GM11168 (cell line): ENCODE measurements at regions not wholly inside any gene's neighbourhood (a gene's known extent, or its start where the extent isn't known, plus 50 kb on each side); places are given as distances from the start of the nearest gene placed in this dataset.

ENCODE experiments used
- in situ Hi-C: fragments of 300-500 bp; cut with MboI; formaldehyde crosslinking; loops from one replicate; pipeline ENCODE4 v1.12.0; 2022; ENCODE audit warnings: low sequenced_read_pairs; ENCODE audit not compliant: unreplicated experiment

GRCh38 chr10:78866731-78867554 is 201.8 kb upstream of the ZMIZ1 start:
- in situ Hi-C loops: loop anchor here (25.0 kb wide), 1 partner anchor 320 kb away; no protein-coding TSS in a partner anchor

- in situ Hi-C loops: loop anchor here (25.0 kb wide), 1 partner anchor 320 kb away; no protein-coding TSS in a partner anchor
Observed at GRCh38 chr10:78867555-78867939, 201.2 kb upstream of the ZMIZ1 start.

GRCh38 chr10:78868048-78868447 is 200.7 kb upstream of the ZMIZ1 start:
- in situ Hi-C loops: loop anchor here (25.0 kb wide), 1 partner anchor 319 kb away; no protein-coding TSS in a partner anchor

GRCh38 chr10:78868456-78868855 is 200.3 kb upstream of the ZMIZ1 start:
- in situ Hi-C loops: loop anchor here (25.0 kb wide), 1 partner anchor 319 kb away; no protein-coding TSS in a partner anchor

- in situ Hi-C loops: loop anchor here (25.0 kb wide), 1 partner anchor 318 kb away; no protein-coding TSS in a partner anchor
Observed at GRCh38 chr10:78868861-78869260, 199.9 kb upstream of the ZMIZ1 start.

GRCh38 chr10:78869508-78870454 is 199.0 kb upstream of the ZMIZ1 start:
- in situ Hi-C loops: loop anchor here (25.0 kb wide), 1 partner anchor 318 kb away; no protein-coding TSS in a partner anchor

GRCh38 chr10:78870458-78870857 is 198.3 kb upstream of the ZMIZ1 start:
- in situ Hi-C loops: loop anchor here (25.0 kb wide), 1 partner anchor 317 kb away; no protein-coding TSS in a partner anchor

- in situ Hi-C loops: loop anchor here (25.0 kb wide), 1 partner anchor 316 kb away; no protein-coding TSS in a partner anchor
Observed at GRCh38 chr10:78871796-78872195, 197.0 kb upstream of the ZMIZ1 start.

GRCh38 chr10:78873413-78873812 is 195.4 kb upstream of the ZMIZ1 start:
- in situ Hi-C loops: loop anchor here (25.0 kb wide), 1 partner anchor 314 kb away; no protein-coding TSS in a partner anchor

GRCh38 chr10:78875331-78875877 is 193.4 kb upstream of the ZMIZ1 start:
- in situ Hi-C loops: no loop called here

GRCh38 chr10:78875932-78876331 is 192.8 kb upstream of the ZMIZ1 start:
- in situ Hi-C loops: no loop called here

GRCh38 chr10:78876449-78876848 is 192.3 kb upstream of the ZMIZ1 start:
- in situ Hi-C loops: no loop called here

- in situ Hi-C loops: no loop called here
Observed at GRCh38 chr10:78879621-78880020, 189.1 kb upstream of the ZMIZ1 start.

GRCh38 chr10:78886129-78886528 is 182.6 kb upstream of the ZMIZ1 start:
- in situ Hi-C loops: no loop called here

- in situ Hi-C loops: no loop called here
Observed at GRCh38 chr10:78889536-78890063, 179.2 kb upstream of the ZMIZ1 start.

- in situ Hi-C loops: no loop called here
Observed at GRCh38 chr10:78890506-78890905, 178.3 kb upstream of the ZMIZ1 start.

GRCh38 chr10:78891741-78892140 is 177.0 kb upstream of the ZMIZ1 start:
- in situ Hi-C loops: no loop called here

- in situ Hi-C loops: no loop called here
Observed at GRCh38 chr10:78892338-78893176, 176.2 kb upstream of the ZMIZ1 start.

GRCh38 chr10:78893217-78893616 is 175.5 kb upstream of the ZMIZ1 start:
- in situ Hi-C loops: no loop called here
